ENCODE measurements at regions not wholly inside any gene's neighbourhood (a gene's known extent, or its start where the extent isn't known, plus 50 kb on each side); places are given as distances from the start of the nearest gene placed in this dataset.
A peak's percentile ranks its signal among the peaks of the same experiment; 100 is the strongest.
"Not testable (repeated sequence)": the region's sequence is repeated elsewhere in the genome, so short reads cannot be mapped to it uniquely, and the experiment has no call there.

DNA sequence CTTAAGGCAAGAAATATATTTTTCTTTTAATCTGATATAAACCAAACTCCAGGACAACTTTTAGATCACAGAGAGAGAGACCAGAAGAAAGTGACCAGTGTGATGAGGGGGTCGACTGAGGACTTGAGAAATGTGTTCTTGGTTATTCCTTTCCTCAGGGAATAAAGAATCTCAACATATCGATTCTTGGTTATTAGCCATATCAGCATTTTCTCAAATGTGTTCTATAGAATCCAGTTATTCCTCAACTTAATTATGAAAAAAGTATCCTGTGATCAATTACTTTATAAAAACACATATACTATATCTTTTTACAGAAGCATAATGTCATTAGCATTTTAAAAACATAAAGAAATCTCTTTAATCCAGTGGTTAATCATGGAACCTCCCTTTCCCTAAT lies 222.1 kb upstream of the FAM3C start:
- DNase-seq: no peak

DNA sequence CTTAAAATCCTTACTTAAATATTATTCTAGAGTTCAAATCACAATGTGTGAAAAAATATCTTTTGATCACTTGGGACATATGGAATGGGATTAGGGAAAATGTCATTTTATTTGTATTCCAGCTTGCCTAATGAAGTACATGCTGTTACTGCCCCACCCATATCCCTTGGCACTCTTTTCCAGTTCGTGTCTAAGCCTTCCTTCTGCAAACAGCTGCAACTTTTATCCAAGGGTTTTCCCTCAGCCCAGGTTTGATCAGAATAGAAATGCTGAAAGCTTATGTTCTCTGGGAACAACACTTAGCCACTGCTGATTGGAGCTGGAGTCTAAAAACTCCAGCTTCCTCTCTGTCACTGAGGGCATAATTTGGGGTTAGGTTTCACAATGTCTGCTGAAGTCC lies 214.1 kb upstream of the FAM3C start:
- DNase-seq: peak; percentile 47

DNA sequence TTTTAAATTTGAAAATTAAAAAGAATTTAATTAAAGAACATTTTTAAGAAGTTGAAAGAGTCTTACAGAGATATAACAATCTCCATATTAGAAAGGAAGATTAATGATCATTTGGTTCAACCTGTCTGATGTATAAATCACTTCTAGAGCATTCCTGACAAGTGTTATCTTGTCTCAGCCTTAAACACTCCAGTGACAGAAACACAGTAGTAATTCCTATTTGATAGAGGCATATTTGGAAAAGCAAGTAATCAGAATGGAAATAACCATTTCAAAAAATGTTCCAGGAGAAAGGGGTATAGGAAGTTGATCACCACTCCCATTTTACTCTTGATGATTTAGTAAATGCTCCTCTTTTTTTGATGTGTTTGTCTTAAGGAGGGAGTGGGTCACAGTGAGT lies 213.1 kb upstream of the FAM3C start:
- no peak for DNase-seq

DNA sequence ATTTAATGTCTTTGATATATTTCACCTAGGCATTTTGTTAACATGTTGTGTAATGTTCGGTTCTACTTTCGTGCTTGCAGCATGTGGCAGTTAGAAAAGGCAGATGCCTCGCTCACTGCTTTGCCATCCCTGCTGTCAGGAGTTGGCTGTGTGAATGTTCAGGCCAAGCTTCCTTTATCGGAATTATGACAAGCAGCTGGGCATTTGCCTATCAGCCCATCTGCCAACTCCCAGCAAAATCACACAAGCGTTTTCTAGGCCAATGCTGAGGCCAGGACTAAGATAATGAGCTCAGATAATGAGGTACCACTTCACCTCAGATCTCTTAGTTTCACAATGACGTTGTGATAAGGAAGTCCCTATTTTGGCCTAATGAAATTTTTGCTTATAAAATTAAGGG lies 212.7 kb upstream of the FAM3C start:
- peak; percentile 38 for DNase-seq

DNA sequence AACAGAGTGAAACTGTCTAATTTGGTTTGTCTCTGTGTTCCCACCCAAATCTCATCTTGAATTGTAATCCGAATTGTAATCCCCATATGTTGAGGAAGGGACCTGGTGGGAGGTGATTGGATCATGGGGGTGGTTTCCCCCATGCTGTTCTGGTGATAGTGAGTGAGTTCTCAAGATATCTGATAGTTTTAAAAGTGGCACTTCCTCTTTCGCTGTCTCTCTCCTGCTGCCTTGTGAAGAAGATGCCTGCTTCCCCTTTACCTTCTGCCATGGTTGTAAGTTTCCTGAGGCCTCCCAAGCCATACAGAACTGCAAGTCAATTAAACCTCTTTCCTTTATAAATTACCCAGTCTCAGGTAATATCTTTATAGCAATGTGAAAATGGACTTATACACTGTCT lies 212.1 kb upstream of the FAM3C start:
- DNase-seq: not testable (repeated sequence)

DNA sequence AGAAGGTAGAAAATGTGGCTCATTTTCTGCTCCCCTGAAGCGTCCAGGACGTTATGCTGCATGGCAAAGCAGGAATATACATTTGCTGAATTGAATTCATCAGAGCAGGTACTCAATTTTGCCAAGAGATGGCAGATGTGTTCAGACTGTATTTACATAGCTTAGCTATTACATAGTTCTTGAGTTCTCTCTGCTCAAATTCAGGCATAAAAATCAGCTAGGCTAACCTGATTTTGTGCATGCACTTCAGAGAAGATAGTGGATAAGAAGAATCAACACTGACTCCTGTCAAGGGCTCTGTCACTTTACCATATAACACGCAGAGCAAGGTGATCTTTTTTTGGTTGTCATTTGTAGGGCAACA lies 209.2 kb upstream of the FAM3C start:
- peak; percentile 60 for DNase-seq

DNA sequence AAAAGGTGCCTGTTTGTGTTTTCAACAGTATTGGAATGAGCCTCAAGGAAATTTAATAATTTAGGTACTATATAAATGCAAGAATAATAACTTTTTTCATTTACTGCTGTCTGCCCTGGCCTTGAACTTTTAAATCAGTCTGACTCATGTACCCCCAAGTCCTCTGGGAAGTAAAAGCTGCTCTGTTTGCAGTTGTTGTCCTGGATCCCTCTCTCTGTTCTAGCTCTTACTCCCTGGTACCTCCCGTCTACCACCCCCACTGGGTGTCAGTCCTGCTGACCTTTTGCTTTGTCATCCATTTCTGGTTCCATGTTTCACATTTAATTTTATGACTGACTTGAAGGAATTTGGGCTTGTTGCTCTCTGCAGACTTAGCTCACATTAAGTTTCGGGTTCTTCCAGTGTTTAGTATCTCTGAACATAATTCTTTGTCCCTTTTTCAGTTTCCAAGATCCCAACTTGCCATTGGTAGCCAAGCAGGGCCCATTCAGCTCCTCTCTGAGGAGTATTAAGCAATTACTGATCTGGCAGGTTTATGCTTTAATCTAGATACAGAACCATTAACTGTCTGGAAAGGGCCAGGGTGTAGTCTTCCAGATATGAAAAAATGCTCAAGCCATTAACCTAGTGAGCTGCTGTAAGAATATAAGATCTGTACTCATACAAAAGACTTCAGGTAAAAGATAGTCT lies 208.7 kb upstream of the FAM3C start:
- DNase-seq: no peak

DNA sequence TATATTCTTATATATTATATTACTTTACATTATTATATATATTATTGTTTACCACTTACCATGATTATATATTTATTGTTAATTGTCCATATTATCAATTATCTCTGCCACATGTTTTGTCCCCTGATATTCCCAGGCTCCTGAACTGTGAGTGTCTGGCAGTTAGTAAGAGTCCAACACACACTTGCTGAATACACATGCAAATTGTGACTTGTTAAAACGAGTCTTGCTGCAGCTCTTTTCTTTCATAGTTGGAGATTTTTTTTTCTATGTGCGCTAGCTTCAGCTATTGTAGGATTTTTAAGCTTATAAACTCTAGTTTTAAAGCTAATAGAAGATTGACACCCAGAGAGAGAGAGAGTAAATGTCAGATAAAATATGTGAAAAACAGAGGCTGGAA lies 207.8 kb upstream of the FAM3C start:
- no peak for DNase-seq

DNA sequence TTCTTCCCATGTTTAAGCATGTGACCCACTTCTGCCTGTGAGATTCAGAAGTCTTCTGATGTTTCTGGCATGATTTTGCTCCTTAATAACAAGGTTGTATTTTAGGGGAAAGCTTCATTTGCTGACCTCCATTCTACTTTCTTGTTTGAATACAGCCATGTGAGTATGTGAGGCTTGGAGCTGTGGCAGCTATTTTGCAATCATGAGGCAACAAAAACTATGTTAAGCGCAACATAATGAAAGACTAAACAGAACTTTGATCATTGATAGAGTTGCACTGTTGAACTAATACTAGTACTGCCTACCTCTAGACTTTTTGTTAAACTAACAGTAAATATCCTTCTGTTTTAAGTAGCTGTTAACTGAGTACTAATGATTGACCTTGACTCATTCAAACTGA lies 203.8 kb upstream of the FAM3C start:
- no peak for DNase-seq

DNA sequence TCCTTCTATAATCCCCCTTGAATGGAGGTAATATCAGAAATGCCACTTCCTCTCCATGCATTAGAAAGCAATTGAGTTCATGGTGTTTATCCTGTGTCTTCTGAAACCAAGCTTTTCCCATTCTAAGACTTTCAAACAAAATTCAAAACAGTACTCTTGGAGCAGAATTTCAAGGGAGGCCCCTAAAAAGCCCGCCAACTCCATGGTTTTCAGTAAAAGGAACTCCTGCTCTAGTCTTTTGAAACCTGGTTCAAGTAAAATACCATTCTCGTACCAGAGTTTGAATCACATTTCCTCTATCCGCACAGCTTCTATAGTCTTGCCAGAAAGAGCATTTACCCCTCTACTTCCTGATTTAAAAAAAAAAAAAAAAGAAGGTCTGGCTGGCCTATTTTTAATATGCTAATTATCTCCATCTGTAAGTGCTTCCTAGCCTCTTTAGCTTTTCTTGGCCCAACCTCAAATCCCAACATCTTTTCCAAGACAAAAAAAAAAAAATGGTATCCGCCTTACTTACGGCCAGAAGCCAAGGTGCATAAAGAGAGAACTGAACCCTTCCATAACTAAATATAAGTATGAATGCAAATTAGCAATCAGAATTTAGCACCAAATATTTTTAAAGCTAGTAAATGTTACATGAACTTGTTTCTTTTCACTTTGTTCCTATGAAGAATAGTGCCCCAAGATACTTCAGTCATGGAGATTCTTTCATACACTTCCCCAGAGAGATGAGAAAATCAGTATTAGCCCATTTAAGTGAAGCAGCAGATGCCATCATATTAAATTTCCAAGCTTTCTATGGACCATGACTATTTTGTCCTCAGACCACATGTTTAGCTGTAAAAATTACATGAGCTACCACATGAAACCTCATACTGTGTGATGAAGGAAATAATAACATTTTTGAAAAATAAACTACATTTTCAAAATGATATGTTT lies 199.9 kb upstream of the FAM3C start:
- peak; percentile 25 for DNase-seq

DNA sequence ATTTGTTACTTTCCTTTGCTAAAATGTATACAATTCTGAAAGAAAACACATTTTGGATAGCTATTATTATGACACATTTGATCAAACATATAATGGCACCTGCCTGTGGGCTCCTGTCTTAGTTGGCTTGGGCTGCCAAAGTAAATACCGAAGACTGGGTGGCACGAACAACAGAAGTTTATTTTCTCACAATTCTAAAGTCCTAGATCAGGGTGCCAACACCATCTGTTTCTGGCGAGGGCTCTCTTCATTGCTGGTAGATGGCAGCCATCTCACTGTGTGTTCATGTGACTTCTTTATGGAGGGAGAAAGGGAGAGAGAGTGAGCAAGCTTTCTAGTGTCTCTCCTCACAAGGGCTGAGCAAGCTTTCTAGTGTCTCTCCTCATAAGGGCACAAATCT lies 195.8 kb upstream of the FAM3C start:
- DNase-seq: peak; percentile 13

DNA sequence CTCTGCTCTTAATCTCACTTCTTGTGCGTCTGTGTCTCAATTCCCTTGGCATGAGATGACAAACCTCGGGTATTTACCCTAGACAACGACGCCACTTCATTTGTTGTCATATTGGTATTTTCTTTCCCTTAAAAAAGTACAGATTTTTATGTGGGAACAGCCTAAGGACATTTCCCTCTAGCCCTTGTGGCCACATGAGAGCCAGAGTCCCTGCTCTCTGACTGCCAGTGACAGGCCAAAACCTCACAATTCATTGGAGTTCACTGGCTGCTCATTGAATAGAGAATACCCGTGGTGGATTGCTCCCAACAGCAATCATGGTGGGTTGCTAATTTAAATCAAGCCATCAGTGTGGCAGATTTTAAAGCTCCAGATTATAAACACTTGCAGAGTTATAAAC lies 191.3 kb upstream of the FAM3C start:
- no peak for DNase-seq

DNA sequence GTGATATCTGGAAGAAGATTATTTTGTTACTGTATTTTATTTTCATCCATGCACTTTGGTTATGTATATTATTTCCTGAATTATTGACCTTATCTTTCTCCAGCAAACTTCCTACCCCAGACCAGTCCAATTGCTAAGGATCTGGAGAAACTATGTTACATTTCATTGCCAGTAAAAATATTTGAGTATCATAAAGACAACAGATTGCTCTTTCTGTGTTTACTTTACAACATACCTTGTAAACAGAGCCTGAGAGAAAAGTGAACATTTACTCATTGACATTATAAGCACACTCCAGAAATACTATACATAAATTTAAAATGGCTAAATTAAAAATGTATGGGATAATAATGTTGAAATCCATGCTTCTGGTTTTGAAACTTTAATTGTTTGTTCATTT lies 186.2 kb upstream of the FAM3C start:
- DNase-seq: no peak

DNA sequence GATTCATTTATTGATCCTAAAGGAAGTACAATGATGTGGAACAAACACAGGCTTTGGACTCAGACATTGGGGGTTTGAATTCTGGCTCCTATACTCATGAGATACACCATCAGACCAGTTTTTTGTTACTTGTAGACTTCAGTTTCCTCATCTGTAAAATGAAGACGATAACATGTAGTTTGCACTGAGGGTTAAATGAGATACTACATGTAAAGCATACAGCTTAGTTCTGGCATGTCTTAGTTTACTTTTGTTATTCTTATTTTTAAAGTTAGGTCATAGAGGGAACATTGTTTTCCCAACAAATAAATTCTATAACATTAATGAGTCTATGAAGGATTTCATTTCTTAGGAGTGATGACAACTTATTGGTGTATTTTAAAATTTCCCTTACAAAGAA lies 183.5 kb upstream of the FAM3C start:
- DNase-seq: no peak

DNA sequence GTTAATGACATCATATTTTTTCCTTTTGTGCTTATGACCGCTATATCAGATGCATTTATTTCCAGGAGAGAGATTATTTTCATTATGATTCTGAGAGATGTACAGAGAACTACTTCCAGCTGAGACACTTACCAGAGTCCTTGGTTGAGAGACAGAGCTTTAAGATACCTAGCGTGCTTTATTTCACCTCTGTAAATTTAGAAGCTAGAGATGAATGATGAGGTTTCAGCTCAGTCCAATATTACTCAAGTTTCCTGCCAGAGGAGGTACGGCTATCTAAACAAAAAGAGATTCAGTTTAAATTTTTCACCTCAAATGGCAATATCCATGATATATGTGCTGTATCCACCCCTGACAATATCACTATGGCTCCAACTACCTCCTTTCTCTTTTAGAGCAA lies 182.6 kb upstream of the FAM3C start:
- DNase-seq: no peak

DNA sequence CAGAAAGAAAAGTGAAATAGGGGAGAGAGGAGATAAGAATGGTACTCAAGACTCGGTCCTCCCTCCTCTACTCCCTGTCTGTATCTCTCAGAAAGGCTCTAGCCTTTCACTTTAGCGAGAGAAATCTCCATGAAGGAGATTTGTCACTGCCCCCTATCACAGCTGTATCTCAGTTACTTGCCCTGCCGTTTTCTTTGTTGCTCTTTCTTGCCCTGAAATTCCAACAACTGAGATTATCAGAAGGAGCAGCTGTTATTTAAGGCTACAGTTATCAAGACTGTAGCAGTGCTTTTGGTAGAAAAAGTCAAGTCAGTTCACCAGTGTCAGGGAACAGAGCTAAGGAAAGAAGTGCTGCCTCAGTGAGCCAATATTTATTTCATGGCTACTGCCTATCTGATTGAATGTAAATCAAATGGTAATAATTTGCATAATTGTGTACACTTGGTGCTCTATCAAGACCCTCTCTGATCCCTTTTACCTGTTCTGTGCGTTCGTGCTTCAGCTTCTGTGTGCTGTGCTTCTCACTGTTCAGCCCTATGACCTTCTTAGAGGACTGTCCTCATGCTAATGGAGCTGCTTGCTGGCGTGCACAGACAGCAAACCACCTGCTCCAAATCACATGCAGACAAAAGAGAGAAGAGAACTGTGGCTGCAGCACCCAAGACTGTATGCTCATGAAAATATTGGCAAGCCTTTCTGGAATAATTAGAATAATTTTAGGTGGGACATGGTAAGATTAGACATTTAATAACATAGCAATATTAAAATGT lies 180.2 kb upstream of the FAM3C start:
- DNase-seq: peak; percentile 43

DNA sequence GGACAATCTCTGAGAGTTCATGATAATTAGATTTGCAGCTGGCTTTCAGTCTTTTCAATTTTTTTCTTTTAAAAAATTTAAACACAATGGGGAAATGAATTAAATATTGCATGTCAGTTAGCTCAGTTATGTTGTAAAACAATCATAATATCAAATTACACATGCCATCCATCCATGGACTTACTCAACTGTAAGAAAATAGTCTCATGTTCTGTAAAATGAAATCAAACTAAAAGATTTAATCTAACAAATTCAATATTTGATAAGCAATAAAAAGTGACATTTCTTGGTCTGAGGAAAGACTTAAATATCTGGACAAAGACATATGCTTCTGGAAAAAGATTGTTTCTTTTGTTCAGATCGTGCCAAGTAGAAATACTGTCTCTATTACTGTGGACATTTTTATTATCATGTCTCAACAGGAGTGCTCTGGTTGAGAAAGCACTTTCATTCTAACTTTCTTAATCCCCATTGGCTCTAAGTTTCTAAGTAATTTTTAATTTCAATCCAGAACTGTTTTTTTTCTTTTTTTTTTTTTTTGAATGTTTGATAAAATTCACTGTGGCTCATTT lies 179.2 kb upstream of the FAM3C start:
- peak; percentile 66 for DNase-seq

DNA sequence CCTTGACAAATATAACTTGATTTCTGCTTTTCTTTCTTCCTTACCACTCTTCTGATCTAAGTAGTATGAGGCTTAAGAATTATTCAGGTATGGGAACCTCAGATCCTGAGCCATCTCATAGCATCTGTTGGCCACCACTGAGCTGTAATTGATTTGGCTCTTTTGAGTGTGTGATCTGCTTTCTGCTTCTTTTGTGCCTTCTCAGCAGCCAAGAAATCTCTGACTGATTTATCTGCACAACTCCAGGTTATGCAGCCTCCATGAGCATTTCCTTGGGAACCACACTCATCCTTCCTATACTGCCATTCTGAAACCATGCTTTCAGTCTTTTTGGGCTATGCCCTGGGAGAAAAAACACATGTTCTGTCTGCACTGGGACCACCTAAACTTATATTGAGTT lies 178.0 kb upstream of the FAM3C start:
- peak; percentile 23 for DNase-seq

DNA sequence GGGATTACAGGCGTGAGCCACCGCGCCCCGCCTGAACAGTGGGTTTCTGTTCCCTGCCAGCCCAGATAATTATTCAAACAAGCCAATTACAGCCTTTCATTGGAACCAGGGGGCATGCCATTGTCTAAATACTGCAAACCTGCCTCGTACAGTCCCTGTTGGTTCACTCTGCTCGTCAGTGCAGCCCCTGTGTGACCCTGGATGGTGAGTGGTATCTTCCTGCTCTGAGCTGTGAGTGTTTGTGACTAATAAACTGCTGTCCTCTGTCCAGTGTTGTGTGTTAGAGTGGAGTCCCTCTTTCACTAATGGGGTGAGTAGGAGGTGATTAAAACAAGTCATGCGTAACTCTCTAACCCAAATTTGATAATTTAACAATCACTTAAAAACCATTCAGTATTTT lies 176.5 kb upstream of the FAM3C start:
- peak; percentile 56 for DNase-seq

DNA sequence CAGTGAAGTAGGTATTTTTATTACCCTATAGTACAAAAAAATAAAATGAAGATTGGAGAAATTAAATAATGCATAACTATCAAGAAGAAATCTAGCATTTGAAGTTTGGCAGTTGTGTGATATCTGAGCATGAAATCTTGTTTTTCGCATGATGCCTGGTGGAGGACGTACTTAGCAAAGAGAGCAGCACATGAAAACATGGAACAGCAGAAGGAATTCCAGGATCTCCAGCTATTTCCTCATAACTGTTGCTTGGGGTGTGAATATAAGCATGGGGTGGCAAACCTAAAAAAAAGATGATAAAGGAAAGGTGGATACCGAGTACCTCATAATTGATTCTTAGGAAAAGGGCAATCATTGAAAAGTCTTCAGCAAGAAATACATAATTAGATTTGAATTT lies 174.3 kb upstream of the FAM3C start:
- DNase-seq: no peak

DNA sequence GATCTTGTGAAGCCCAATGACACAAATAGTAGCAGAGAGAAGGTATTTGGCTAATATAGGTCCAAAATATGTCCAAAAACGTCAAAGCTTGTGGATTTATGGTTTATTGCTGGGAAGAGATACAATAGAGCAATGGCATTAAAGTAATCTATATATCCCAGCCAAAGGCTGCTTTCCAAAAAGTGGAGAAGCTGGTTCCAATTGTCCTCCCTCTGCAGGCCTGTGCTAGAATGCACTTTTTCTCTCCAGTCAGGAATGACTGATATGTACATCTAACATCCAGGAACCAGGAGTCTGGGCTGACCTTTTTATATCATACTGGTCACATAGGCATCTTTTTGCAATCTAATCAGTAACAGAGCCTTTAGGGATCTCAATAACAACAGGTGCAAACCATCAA lies 167.1 kb upstream of the FAM3C start:
- peak; percentile 12 for DNase-seq

DNA sequence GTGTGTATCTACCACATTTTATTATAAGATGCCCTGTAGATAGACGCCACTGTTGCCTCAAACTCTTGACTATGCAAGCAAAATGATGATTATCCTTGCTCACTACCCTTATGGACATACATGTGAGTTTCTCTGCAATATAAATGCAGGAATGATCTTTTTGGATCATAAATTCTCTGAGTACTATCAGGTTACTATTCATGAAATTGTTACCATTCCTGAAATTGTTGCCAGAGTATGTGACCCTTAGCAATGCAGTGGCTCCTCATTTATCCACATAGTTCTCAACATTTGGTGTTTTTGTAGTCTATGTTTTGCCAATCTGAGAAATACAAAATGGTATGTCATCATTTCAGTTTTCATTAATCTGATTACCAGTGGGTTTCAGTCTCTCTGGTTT lies 166.2 kb upstream of the FAM3C start:
- DNase-seq: no peak

DNA sequence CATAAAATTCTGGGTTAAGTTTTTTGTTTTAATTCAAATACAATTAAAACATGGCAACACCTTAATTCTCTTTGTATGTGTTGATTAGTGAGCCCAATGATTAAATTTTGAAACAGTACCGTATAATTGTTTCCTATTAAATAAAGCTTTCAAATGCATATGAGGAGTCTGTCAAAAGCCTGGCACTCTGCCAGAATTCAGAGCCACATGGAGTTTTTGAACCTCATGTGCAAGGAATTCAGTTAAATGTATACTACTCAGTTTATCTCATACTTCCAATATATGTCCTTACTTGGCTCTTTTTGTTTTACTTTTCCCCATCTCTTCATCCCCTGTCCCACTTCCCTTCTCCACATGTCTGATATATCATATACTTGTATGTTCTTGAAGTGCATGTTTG lies 165.6 kb upstream of the FAM3C start:
- DNase-seq: peak; percentile 79

Data from NCI-H69 (cell line).